ENCODE measurements at regions not wholly inside any gene's neighbourhood (a gene's known extent, or its start where the extent isn't known, plus 50 kb on each side); places are given as distances from the start of the nearest gene placed in this dataset.

- DNase-seq = no peak
Measured at GRCh38 chr10:61356354-61356753, 96.8 kb downstream of the TMEM26 start.

- DNase-seq = no peak
Measured at GRCh38 chr10:61355211-61355610, 98.0 kb downstream of the TMEM26 start.

GRCh38 chr10:61354401-61354975 lies 98.7 kb downstream of the TMEM26 start:
- no peak for DNase-seq

- DNase-seq = no peak
Measured at GRCh38 chr10:61350794-61351193, 102.4 kb downstream of the TMEM26 start.

GRCh38 chr10:61350068-61350467 lies 103.1 kb downstream of the TMEM26 start:
- no peak for DNase-seq

- DNase-seq = no peak
Measured at GRCh38 chr10:61346796-61347413, 106.3 kb downstream of the TMEM26 start.

- DNase-seq = no peak
Measured at GRCh38 chr10:61343796-61344195, 109.4 kb downstream of the TMEM26 start.

- DNase-seq = no peak
Measured at GRCh38 chr10:61342858-61343572, 110.2 kb downstream of the TMEM26 start.

GRCh38 chr10:61341008-61341407 lies 112.2 kb downstream of the TMEM26 start:
- no peak for DNase-seq

GRCh38 chr10:61338146-61338545 lies 115.0 kb downstream of the TMEM26 start:
- DNase-seq = no peak

- no peak for DNase-seq
Measured at GRCh38 chr10:61337741-61338140, 115.4 kb downstream of the TMEM26 start.

- DNase-seq = no peak
Measured at GRCh38 chr10:61336831-61337230, 116.3 kb downstream of the TMEM26 start.

GRCh38 chr10:61335359-61335758 lies 117.8 kb downstream of the TMEM26 start:
- DNase-seq = no peak

- DNase-seq = no peak
Measured at GRCh38 chr10:61332581-61332980, 120.6 kb downstream of the TMEM26 start.

GRCh38 chr10:61330669-61331068 lies 122.5 kb downstream of the TMEM26 start:
- DNase-seq = no peak

GRCh38 chr10:61329854-61330253 lies 123.3 kb downstream of the TMEM26 start:
- DNase-seq = no peak

GRCh38 chr10:61325223-61325960 lies 127.8 kb downstream of the TMEM26 start:
- DNase-seq = no peak

- no peak for DNase-seq
Measured at GRCh38 chr10:61323726-61324125, 129.5 kb downstream of the TMEM26 start.

- DNase-seq = no peak
Measured at GRCh38 chr10:61321041-61321857, 131.9 kb downstream of the TMEM26 start.

GRCh38 chr10:61320257-61320587 lies 133.0 kb downstream of the TMEM26 start:
- no peak for DNase-seq

GRCh38 chr10:61319386-61320256 lies 133.6 kb downstream of the TMEM26 start:
- no peak for DNase-seq

- no peak for DNase-seq
Measured at GRCh38 chr10:61318429-61318828, 134.8 kb downstream of the TMEM26 start.
